GM18907 (cell line): ENCODE measurements at regions not wholly inside any gene's neighbourhood (a gene's known extent, or its start where the extent isn't known, plus 50 kb on each side); places are given as distances from the start of the nearest gene placed in this dataset.
A peak's percentile ranks its signal among the peaks of the same experiment; 100 is the strongest.

ENCODE experiments used
- ATAC-seq: cut with Tn5 transposase; IDR thresholded peaks from one replicate; pipeline ENCODE4 v1.9.1; 2021; ENCODE audit warnings: mild to moderate bottlenecking, moderate library complexity; ENCODE audit not compliant: unreplicated experiment

GRCh38 chr13:80284290-80284689, 56.6 kb downstream of the SPRY2 start:
- no peak for ATAC-seq

- ATAC-seq = no peak
These were observed 62.2 kb downstream of the SPRY2 start for GRCh38 chr13:80278706-80279105.

GRCh38 chr13:80276371-80277289, 64.3 kb downstream of the SPRY2 start:
- ATAC-seq = no peak

GRCh38 chr13:80274643-80275042, 66.3 kb downstream of the SPRY2 start:
- no peak for ATAC-seq

GRCh38 chr13:80273718-80274117, 67.2 kb downstream of the SPRY2 start:
- no peak for ATAC-seq

- peak; percentile 71 for ATAC-seq
These were observed 75.6 kb downstream of the SPRY2 start for GRCh38 chr13:80265348-80265747.

- ATAC-seq = no peak
These were observed 77.0 kb downstream of the SPRY2 start for GRCh38 chr13:80263745-80264513.

- ATAC-seq = no peak
These were observed 78.8 kb downstream of the SPRY2 start for GRCh38 chr13:80262051-80262695.

GRCh38 chr13:80259159-80259558, 81.8 kb downstream of the SPRY2 start:
- peak; percentile 82 for ATAC-seq

GRCh38 chr13:80256352-80256932, 84.5 kb downstream of the SPRY2 start:
- peak; percentile 89 for ATAC-seq

GRCh38 chr13:80255946-80256345, 85.0 kb downstream of the SPRY2 start:
- no peak for ATAC-seq

- ATAC-seq = no peak
These were observed 89.5 kb downstream of the SPRY2 start for GRCh38 chr13:80251403-80251802.

- ATAC-seq = no peak
These were observed 90.6 kb downstream of the SPRY2 start for GRCh38 chr13:80250213-80250810.

- no peak for ATAC-seq
These were observed 91.3 kb downstream of the SPRY2 start for GRCh38 chr13:80249516-80250212.

GRCh38 chr13:80245162-80245733, 95.7 kb downstream of the SPRY2 start:
- ATAC-seq = no peak

- ATAC-seq = no peak
These were observed 96.4 kb downstream of the SPRY2 start for GRCh38 chr13:80244574-80244973.

GRCh38 chr13:80242728-80243427, 98.0 kb downstream of the SPRY2 start:
- ATAC-seq = no peak

- no peak for ATAC-seq
These were observed 101.2 kb downstream of the SPRY2 start for GRCh38 chr13:80239571-80240255.

- ATAC-seq = no peak
These were observed 101.8 kb downstream of the SPRY2 start for GRCh38 chr13:80239116-80239515.
